ENCODE measurements at regions not wholly inside any gene's neighbourhood (a gene's known extent, or its start where the extent isn't known, plus 50 kb on each side); places are given as distances from the start of the nearest gene placed in this dataset.

DNA sequence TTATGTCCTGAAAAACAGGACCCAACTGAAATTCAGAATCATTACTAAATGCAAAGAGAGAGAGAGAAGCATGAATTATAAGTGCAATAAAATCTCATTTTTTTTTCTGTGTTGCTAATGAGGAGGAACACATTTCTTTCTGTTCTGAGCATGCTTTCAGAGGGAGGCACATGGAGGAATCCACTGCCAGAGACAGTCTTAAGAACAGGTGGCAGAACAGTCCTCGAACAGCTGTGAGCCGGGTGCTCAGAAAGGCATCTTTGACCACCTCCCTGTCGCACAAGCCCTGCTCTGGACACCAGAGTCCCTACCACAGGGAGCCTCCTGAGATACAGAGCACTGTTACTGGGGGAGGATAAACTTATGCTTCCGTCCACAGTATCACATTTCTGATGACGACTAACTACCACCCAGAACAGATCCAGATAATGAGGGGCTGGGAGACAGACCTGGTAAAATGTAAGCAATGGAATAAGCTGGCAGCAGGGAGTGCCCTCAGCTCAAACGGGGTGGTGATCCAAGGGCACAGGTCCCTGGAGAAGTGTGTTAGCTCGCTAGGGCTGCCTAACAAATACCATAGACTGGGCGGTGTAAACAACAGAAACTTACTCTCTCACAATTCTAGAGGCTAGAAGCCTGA, 134.0 kb downstream of the SLC1A3 start:
- H3K4me3 ChIP-seq (replicated peaks in 1 of 2; ENCODE audit: low read depth in 1 of 2, low read length in 2 of 2): no peak overlapping the region
- intact Hi-C loops (cut with micrococcal nuclease): loop anchor here (5.0 kb wide), 1 partner anchor 207 kb away; no protein-coding TSS in a partner anchor
- H3K79me2 ChIP-seq (ENCODE audit: insufficient read depth, low read length): no peaks in the 10 kb centered on the region
- no peak overlapping the region for H3K4me2 ChIP-seq (ENCODE audit: low read length)
- H3K36me3 ChIP-seq (ENCODE audit: control insufficient read depth in 1 of 2, insufficient read depth in 2 of 2, low read length in 2 of 2): no peaks in the 10 kb centered on the region
- H3K4me1 ChIP-seq (ENCODE audit: control insufficient read depth in 1 of 2, insufficient read depth in 2 of 2, low read length in 2 of 2): peaks cover 8 to 24% of the 10 kb centered on the region in 2 experiments
- DNase-seq (ENCODE audit: low read depth, low spot score): no peak
- H3K27me3 ChIP-seq (ENCODE audit: insufficient read depth, low read length): no peaks in the 10 kb centered on the region
- no peak for TF ChIP-seq CTCF (IDR thresholded peaks at IDR 0.05 in 2 of 3, conservative IDR thresholded peaks at IDR 0.05 in 1 of 3; ENCODE audit: borderline replicate concordance in 1 of 3, insufficient read depth in 1 of 3, low read depth in 2 of 3, low read length in 2 of 3)
- H4K20me1 ChIP-seq (ENCODE audit: insufficient read depth): no peaks in the 10 kb centered on the region
- no peak overlapping the region for H3K27ac ChIP-seq (ENCODE audit: low read depth, low read length)
- ChIA-PET CTCF (interaction anchor here (0.7 to 2.9 kb wide), 9 partner anchors 11 to 265 kb away, joined by 3 to 23 read pairs (median 5); partner anchors contain the start of gene NIPBL), RAD21 (ENCODE audit: low non-redundant PET in 1 of 2, low total read pairs in 2 of 2, uncharacterized antibody in 2 of 2, unreplicated experiment in 2 of 2) (no interaction called here), POLR2A (interaction anchor here (1.0 kb wide), 1 partner anchor 207 kb away, joined by 3 read pairs; no protein-coding TSS in a partner anchor)
- no peaks in the 10 kb centered on the region for H3K9me2 ChIP-seq (ENCODE audit: insufficient read depth)
- peak overlapping the region; percentile 93 for H2AFZ ChIP-seq (ENCODE audit: low read depth, low read length, poor library complexity, severe bottlenecking)
- BruUV-seq (replicated peaks): no TSS peak
- H3K9ac ChIP-seq (ENCODE audit: low read length): no peak overlapping the region
- H3K9me3 ChIP-seq (ENCODE audit: control insufficient read depth in 1 of 2, insufficient read depth in 1 of 2, low read depth in 1 of 2, low read length in 2 of 2): no peaks in the 10 kb centered on the region
- ATAC-seq: no peak

DNA sequence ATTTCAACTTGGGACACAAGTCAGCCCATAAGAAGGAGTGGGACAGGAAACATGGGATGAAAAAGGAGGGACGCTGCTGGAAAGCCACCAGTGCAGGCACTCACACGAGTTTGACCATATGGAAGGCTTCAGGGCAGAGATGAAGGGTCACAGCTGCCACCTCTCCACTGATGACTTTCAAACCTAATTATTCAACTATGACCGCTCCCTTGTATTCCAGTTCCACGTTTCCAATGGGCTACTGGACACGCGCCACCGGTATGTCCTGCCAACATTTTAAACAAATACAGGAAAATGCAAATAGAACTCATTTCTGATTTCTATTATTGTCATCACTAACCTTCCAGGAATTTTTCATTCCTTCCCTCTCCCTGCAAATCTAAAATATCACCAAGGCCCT, 134.7 kb downstream of the SLC1A3 start:
- ChIA-PET RAD21 (ENCODE audit: low non-redundant PET in 1 of 2, low total read pairs in 2 of 2, uncharacterized antibody in 2 of 2, unreplicated experiment in 2 of 2) (no interaction called here), POLR2A (no interaction called here), CTCF (interaction anchor here (1.6 to 2.9 kb wide), 2 partner anchors 129 to 134 kb away, joined by 5 to 23 read pairs; partner anchors contain the start of gene NIPBL)
- H3K4me1 ChIP-seq (ENCODE audit: control insufficient read depth in 1 of 2, insufficient read depth in 2 of 2, low read length in 2 of 2): peaks cover 12 to 31% of the 10 kb centered on the region in 2 experiments
- H3K9me2 ChIP-seq (ENCODE audit: insufficient read depth): no peaks in the 10 kb centered on the region
- ATAC-seq (no peak), DNase-seq (ENCODE audit: low read depth, low spot score) (no peak)
- no peak overlapping the region for H2AFZ ChIP-seq (ENCODE audit: low read depth, low read length, poor library complexity, severe bottlenecking)
- no peak for TF ChIP-seq ELF1 (IDR thresholded peaks at IDR 0.05; ENCODE audit: borderline replicate concordance, low read depth)
- no peak for TF ChIP-seq FOSL1 (IDR thresholded peaks at IDR 0.05; ENCODE audit: low read depth)
- no peak for TF ChIP-seq EZH2 (IDR thresholded peaks at IDR 0.05)
- TF ChIP-seq, protein P1, sequence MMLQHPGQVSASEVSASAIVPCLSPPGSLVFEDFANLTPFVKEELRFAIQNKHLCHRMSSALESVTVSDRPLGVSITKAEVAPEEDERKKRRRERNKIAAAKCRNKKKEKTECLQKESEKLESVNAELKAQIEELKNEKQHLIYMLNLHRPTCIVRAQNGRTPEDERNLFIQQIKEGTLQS (IDR thresholded peaks at IDR 0.05): no peak
- TF ChIP-seq RAD21 (IDR thresholded peaks at IDR 0.05; ENCODE audit: low read depth): no peak
- TF ChIP-seq CTCF (IDR thresholded peaks at IDR 0.05 in 2 of 3, conservative IDR thresholded peaks at IDR 0.05 in 1 of 3; ENCODE audit: borderline replicate concordance in 1 of 3, insufficient read depth in 1 of 3, low read depth in 2 of 3, low read length in 2 of 3): no peak
- TF ChIP-seq CEBPB (IDR thresholded peaks at IDR 0.05; ENCODE audit: low read depth): no peak
- TF ChIP-seq CBX3 (IDR thresholded peaks at IDR 0.05; ENCODE audit: low read depth): no peak
- TF ChIP-seq POLR2AphosphoS5 (IDR thresholded peaks at IDR 0.05; ENCODE audit: low read depth, low read length): no peak
- TF ChIP-seq JUND (IDR thresholded peaks at IDR 0.05): no peak
- no peak for TF ChIP-seq ZFX (IDR thresholded peaks at IDR 0.05)
- intact Hi-C loops (cut with micrococcal nuclease): loop anchor here (5.0 kb wide), 1 partner anchor 206 kb away; no protein-coding TSS in a partner anchor
- no peaks in the 10 kb centered on the region for H4K20me1 ChIP-seq (ENCODE audit: insufficient read depth)
- no peaks in the 10 kb centered on the region for H3K27me3 ChIP-seq (ENCODE audit: insufficient read depth, low read length)
- H3K9me3 ChIP-seq (ENCODE audit: control insufficient read depth in 1 of 2, insufficient read depth in 1 of 2, low read depth in 1 of 2, low read length in 2 of 2): no peaks in the 10 kb centered on the region
- H3K36me3 ChIP-seq (ENCODE audit: control insufficient read depth in 1 of 2, insufficient read depth in 2 of 2, low read length in 2 of 2): no peaks in the 10 kb centered on the region
- H3K27ac ChIP-seq (ENCODE audit: low read depth, low read length): no peak overlapping the region
- H3K4me3 ChIP-seq (replicated peaks in 1 of 2; ENCODE audit: low read depth in 1 of 2, low read length in 2 of 2): no peak overlapping the region
- H3K4me2 ChIP-seq (ENCODE audit: low read length): no peak overlapping the region
- H3K79me2 ChIP-seq (ENCODE audit: insufficient read depth, low read length): no peaks in the 10 kb centered on the region
- H3K9ac ChIP-seq (ENCODE audit: low read length): no peak overlapping the region
- no TSS peak for BruUV-seq (replicated peaks)
